Neural crest cell (in vitro differentiated cells): ENCODE measurements at regions not wholly inside any gene's neighbourhood (a gene's known extent, or its start where the extent isn't known, plus 50 kb on each side); places are given as distances from the start of the nearest gene placed in this dataset.
"Not testable (repeated sequence)": the region's sequence is repeated elsewhere in the genome, so short reads cannot be mapped to it uniquely, and the experiment has no call there.

ENCODE experiments used
- DNase-seq: peaks from one replicate; pipeline ENCODE4 v3.0.0; 2021; ENCODE audit warnings: low read depth, mixed read lengths, low spot score
- H3K27ac Mint-ChIP-seq: one replicate; pipeline ENCODE4 v1.8.0; 2021; ENCODE audit warnings: mild to moderate bottlenecking, mixed read lengths; ENCODE audit not compliant: unreplicated experiment
- H3K27me3 Mint-ChIP-seq: 2 replicates; pipeline ENCODE4 v1.8.0; 2021; ENCODE audit warnings: low read depth, mild to moderate bottlenecking, mixed read lengths
- H3K36me3 Mint-ChIP-seq: 2 replicates; pipeline ENCODE4 v1.8.0; 2021; ENCODE audit warnings: low read depth, mild to moderate bottlenecking, mixed read lengths
- H3K4me1 Mint-ChIP-seq: 2 replicates; pipeline ENCODE4 v1.8.0; 2021; ENCODE audit warnings: mixed read lengths
- H3K4me3 Mint-ChIP-seq: one replicate; pipeline ENCODE4 v1.8.0; 2021; ENCODE audit warnings: mild to moderate bottlenecking, mixed read lengths
- H3K9me3 Mint-ChIP-seq: 2 replicates; pipeline ENCODE4 v1.8.0; 2021; ENCODE audit warnings: mixed read lengths
- CTCF ChIP-seq: fragments of 200-600 bp; sonication (generic); conservative IDR thresholded peaks from 2 replicates; pipeline ENCODE4 v1.5.0; 2021; ENCODE audit warnings: antibody characterized with exemption, mild to moderate bottlenecking

GRCh38 chr6:56724455-56724854, 81.8 kb upstream of the DST start:
- Mint-ChIP-seq H3K9me3 (peaks cover 7% of the 10 kb centered on the region), H3K36me3 (peaks cover 13% of the 10 kb centered on the region), H3K27ac (no peak overlapping the region), H3K4me3 (no peak overlapping the region), H3K27me3 (no peaks in the 10 kb centered on the region), H3K4me1 (no peaks in the 10 kb centered on the region)
- no peak for DNase-seq
- no peak for TF ChIP-seq CTCF

DNA sequence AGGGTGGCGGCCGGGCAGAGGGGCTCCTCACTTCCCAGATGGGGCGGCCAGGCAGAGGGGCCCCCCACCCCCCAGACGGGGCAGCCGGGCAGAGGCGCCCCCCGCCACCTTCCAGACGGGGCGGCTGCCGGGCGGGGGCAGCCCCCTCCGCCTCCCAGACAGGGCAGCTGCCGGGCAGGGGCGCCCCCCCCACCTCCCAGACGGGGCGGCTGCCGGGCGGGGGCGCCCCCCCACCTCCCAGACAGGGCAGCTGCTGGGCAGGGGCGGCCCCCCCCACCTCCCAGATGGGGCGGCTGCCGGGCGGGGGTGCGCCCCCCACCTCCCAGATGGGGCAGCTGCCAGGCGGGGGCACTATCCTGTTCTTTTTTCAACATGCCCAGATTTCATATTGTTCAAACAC, 78.2 kb upstream of the DST start:
- Mint-ChIP-seq H3K27ac (no peak overlapping the region), H3K27me3 (no peaks in the 10 kb centered on the region), H3K36me3 (peaks cover 25% of the 10 kb centered on the region), H3K9me3 (peaks cover 14% of the 10 kb centered on the region), H3K4me1 (peaks cover 6% of the 10 kb centered on the region), H3K4me3 (no peak overlapping the region)
- DNase-seq, result no peak
- no peak for TF ChIP-seq CTCF

DNA sequence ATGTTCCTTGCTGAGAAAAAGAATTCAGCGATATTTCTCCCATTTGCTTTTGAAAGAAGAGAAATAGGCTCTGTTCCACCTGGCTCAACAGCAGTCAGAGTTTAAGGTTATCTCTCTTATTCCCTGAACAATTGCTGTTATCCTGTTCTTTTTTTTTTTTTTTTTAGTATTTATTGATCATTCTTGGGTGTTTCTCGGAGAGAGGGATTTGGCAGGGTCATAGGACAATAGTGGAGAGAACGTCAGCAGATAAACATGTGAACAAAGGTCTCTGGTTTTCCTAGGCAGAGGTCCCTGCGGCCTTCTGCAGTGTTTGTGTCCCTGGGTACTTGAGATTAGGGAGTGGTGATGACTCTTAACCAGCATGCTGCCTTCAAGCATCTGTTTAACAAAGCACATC, 77.5 kb upstream of the DST start:
- H3K4me3 Mint-ChIP-seq, DNase-seq, H3K27me3 Mint-ChIP-seq: not testable (repeated sequence)
- Mint-ChIP-seq H3K27ac (peak overlapping the region; percentile 63), H3K36me3 (peaks cover 25% of the 10 kb centered on the region), H3K4me1 (peaks cover 13% of the 10 kb centered on the region), H3K9me3 (peaks cover 14% of the 10 kb centered on the region)

DNA sequence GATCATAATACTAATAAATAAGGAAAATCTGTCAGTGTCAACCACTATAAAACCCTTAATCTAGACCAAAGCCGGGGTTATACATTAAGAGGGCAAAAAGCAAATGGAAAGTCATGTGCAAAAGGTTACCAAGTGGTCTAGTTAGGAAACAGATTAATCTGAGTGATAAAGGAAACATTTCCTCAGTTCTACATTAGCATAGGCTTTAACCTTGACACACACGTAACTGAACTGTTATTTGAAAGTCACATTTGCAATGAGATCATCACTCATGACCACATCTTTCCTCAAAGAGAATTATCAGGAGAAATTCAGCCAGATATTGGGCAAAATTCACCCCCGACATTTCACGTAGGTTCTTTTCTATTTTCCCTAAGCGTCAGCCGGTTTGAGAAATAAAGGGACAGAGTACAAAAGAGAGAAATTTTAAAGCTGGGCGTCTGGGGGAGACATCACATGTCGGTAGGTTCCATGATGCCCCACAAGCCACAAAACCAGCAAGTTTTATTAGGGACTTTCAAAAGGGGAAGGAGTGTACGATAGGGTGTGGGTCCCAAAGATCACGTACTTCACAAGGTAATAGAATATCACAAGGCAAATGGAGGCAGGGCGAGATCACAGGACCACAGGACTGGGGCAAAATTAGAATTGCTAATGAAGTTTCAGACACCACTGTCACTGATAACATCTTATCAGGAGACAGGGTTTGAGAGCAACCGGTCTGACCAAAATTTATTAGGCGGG, 76.8 kb upstream of the DST start:
- H3K27ac Mint-ChIP-seq, result peak overlapping the region; percentile 58
- peaks cover 20% of the 10 kb centered on the region for H3K4me1 Mint-ChIP-seq
- not testable (repeated sequence) for H3K27me3 Mint-ChIP-seq, H3K4me3 Mint-ChIP-seq, DNase-seq
- peaks cover 25% of the 10 kb centered on the region for H3K36me3 Mint-ChIP-seq
- peaks cover 14% of the 10 kb centered on the region for H3K9me3 Mint-ChIP-seq

- Mint-ChIP-seq H3K4me3 (no peak overlapping the region), H3K4me1 (peaks cover 31% of the 10 kb centered on the region), H3K27ac (no peak overlapping the region), H3K27me3 (no peaks in the 10 kb centered on the region), H3K36me3 (peaks cover 25% of the 10 kb centered on the region), H3K9me3 (peaks cover 14% of the 10 kb centered on the region)
- no peak for DNase-seq
- TF ChIP-seq CTCF, result no peak
Observed at GRCh38 chr6:56718236-56718635, 75.5 kb upstream of the DST start.

- no peak for DNase-seq
- peaks cover 10% of the 10 kb centered on the region for H3K9me3 Mint-ChIP-seq
- H3K4me1 Mint-ChIP-seq, result peaks cover 36% of the 10 kb centered on the region
- peaks cover 21% of the 10 kb centered on the region for H3K36me3 Mint-ChIP-seq
- H3K27me3 Mint-ChIP-seq, result no peaks in the 10 kb centered on the region
- no peak for TF ChIP-seq CTCF
- H3K27ac Mint-ChIP-seq, result no peak overlapping the region
- no peak overlapping the region for H3K4me3 Mint-ChIP-seq
Observed at GRCh38 chr6:56716229-56716628, 73.5 kb upstream of the DST start.
